ENCODE measurements at regions not wholly inside any gene's neighbourhood (a gene's known extent, or its start where the extent isn't known, plus 50 kb on each side); places are given as distances from the start of the nearest gene placed in this dataset.

DNA sequence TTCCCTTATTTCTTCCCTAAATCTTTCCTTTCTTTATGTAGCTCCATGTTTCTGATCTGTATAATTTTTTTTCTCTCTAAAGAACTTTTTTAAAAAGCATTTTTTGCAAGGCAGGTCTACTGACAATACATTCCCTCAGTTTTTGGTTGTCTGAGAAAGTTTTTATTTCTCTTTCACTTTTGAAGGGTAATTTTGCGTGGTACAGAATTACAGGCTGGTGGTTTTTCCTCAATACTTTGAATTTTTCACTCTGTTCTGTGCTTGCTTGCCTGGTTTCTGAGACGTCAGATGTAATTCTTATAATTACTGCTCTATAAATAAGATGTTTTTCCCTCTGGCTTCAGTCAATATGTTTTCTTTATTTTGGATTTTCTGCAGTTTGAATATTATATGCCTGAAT is 205.4 kb upstream of the VSTM2A start:
- TF ChIP-seq, protein P1, sequence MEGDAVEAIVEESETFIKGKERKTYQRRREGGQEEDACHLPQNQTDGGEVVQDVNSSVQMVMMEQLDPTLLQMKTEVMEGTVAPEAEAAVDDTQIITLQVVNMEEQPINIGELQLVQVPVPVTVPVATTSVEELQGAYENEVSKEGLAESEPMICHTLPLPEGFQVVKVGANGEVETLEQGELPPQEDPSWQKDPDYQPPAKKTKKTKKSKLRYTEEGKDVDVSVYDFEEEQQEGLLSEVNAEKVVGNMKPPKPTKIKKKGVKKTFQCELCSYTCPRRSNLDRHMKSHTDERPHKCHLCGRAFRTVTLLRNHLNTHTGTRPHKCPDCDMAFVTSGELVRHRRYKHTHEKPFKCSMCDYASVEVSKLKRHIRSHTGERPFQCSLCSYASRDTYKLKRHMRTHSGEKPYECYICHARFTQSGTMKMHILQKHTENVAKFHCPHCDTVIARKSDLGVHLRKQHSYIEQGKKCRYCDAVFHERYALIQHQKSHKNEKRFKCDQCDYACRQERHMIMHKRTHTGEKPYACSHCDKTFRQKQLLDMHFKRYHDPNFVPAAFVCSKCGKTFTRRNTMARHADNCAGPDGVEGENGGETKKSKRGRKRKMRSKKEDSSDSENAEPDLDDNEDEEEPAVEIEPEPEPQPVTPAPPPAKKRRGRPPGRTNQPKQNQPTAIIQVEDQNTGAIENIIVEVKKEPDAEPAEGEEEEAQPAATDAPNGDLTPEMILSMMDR (IDR thresholded peaks at IDR 0.05; ENCODE audit: low read length) = no peak
- TF ChIP-seq EZH2 (IDR thresholded peaks at IDR 0.05; ENCODE audit: borderline replicate concordance, low read length) = no peak
